Left lung (tissue), 4 donors: ENCODE measurements at regions not wholly inside any gene's neighbourhood (a gene's known extent, or its start where the extent isn't known, plus 50 kb on each side); places are given as distances from the start of the nearest gene placed in this dataset.

Experiments
- ATAC-seq: fragments of 200-7000 bp; cut with Tn5 transposase; one replicate; pipeline ENCODE4 v1.9.1; 2020; ENCODE audit warnings: moderate library complexity
- DNase-seq, 4 donors: peaks; one replicate each; pipeline ENCODE4 v3.0.0-alpha.2; 2013 to 2020
- H3K27ac ChIP-seq, 2 donors: fragments of 200-600 bp; sonication (generic) in 1 of 2; one replicate each; pipeline versions ENCODE4 v1.5.0 to v1.8.0; 2020 to 2021
- H3K27me3 ChIP-seq, 2 donors: fragments of 200-600 bp; sonication (generic) in 1 of 2; one replicate each; pipeline versions ENCODE4 v1.5.0 to v1.8.0; 2020 to 2021
- H3K36me3 ChIP-seq, 2 donors: fragments of 200-600 bp; sonication (generic) in 1 of 2; one replicate each; pipeline versions ENCODE4 v1.5.0 to v1.8.0; 2020 to 2021
- H3K4me1 ChIP-seq, 2 donors: fragments of 200-600 bp; one replicate each; pipeline ENCODE4 v1.8.0; 2021
- H3K4me3 ChIP-seq, 2 donors: fragments of 200-600 bp; sonication (generic) in 1 of 2; one replicate each; pipeline versions ENCODE4 v1.5.0 to v1.8.0; 2020 to 2021; ENCODE audit warnings: mild to moderate bottlenecking in 1 of 2
- H3K9me3 ChIP-seq, 2 donors: fragments of 200-600 bp; sonication (generic) in 1 of 2; one replicate each; pipeline versions ENCODE4 v1.5.0 to v1.8.0; 2020 to 2021
- intact Hi-C, 2 donors: fragments of 100-400 bp; cut with DNase I; formaldehyde crosslinking; loops; one replicate each; pipeline versions ENCODE4 v1.11.2 to v1.14.2; 2022
- TF ChIP-seq, protein P1 (sequence below), 2 donors: fragments of 200-600 bp; sonication (generic) in 1 of 2; IDR thresholded peaks; one replicate each; pipeline versions ENCODE4 v1.5.0 to v1.8.0; 2021; ENCODE audit warnings: antibody characterized with exemption in 2 of 2
- donor health status: DM: no; HTN: yes; CAD: no.
- donor health status: DM: no; HTN: no; CAD: no.

DNA sequence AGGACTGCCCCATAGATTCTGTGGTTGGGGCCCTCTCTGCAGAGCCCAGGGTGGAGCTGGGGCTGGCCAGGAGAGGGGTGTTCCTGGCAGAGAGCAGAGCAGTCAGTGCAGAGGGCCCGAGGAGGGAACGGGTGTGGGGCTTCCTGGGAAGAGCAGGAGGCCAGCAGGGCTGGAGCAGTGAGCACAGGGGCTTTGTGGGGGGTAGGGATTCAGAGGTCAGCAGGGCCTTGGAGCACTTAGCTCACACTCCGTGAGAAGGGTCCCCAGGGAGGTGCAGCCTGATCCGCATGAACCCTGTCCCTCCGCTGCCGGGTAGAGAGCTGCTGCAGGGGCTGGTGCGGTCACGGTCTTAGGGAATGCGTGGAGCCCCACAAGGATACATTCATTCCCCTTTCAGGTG is 113.0 kb upstream of the CIBAR2 start:
- no peaks in the 10 kb centered on the region for H3K4me1 ChIP-seq
- TF ChIP-seq, protein P1, sequence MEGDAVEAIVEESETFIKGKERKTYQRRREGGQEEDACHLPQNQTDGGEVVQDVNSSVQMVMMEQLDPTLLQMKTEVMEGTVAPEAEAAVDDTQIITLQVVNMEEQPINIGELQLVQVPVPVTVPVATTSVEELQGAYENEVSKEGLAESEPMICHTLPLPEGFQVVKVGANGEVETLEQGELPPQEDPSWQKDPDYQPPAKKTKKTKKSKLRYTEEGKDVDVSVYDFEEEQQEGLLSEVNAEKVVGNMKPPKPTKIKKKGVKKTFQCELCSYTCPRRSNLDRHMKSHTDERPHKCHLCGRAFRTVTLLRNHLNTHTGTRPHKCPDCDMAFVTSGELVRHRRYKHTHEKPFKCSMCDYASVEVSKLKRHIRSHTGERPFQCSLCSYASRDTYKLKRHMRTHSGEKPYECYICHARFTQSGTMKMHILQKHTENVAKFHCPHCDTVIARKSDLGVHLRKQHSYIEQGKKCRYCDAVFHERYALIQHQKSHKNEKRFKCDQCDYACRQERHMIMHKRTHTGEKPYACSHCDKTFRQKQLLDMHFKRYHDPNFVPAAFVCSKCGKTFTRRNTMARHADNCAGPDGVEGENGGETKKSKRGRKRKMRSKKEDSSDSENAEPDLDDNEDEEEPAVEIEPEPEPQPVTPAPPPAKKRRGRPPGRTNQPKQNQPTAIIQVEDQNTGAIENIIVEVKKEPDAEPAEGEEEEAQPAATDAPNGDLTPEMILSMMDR (IDR thresholded peaks at IDR 0.05), result no peak
- no peak for ATAC-seq
- H3K9me3 ChIP-seq, result no peaks in the 10 kb centered on the region
- intact Hi-C loops, result no loop called here
- H3K4me3 ChIP-seq, result no peak overlapping the region
- H3K36me3 ChIP-seq, result no peaks in the 10 kb centered on the region
- no peak overlapping the region for H3K27ac ChIP-seq
- H3K27me3 ChIP-seq, result no peaks in the 10 kb centered on the region
- no peak for DNase-seq

DNA sequence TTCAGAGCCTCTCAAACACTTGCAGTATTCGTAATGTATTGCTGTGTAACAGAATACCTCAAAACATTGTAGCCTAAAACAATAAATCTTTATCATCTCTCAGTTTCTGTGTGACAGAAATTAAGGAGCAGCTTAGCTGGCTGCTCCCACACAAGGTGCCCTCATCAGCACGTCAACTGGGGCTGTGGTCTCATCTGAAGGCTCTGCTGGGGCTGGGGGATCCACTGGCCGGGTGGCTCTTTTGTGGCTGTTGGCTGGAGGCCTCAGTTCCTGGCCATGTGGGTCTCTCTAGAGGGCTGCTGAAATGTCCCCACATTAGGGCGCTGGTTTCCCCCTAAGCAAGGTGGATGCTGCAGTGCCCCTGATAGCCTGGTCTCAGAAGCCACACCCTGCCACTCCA is 113.4 kb upstream of the CIBAR2 start:
- DNase-seq (no peak), ATAC-seq (no peak)
- H3K27me3 ChIP-seq, result no peaks in the 10 kb centered on the region
- no peaks in the 10 kb centered on the region for H3K4me1 ChIP-seq
- H3K27ac ChIP-seq, result no peak overlapping the region
- intact Hi-C loops, result no loop called here
- TF ChIP-seq, protein P1 (IDR thresholded peaks at IDR 0.05), result no peak
- H3K9me3 ChIP-seq, result no peaks in the 10 kb centered on the region
- H3K4me3 ChIP-seq, result no peak overlapping the region
- no peaks in the 10 kb centered on the region for H3K36me3 ChIP-seq

DNA sequence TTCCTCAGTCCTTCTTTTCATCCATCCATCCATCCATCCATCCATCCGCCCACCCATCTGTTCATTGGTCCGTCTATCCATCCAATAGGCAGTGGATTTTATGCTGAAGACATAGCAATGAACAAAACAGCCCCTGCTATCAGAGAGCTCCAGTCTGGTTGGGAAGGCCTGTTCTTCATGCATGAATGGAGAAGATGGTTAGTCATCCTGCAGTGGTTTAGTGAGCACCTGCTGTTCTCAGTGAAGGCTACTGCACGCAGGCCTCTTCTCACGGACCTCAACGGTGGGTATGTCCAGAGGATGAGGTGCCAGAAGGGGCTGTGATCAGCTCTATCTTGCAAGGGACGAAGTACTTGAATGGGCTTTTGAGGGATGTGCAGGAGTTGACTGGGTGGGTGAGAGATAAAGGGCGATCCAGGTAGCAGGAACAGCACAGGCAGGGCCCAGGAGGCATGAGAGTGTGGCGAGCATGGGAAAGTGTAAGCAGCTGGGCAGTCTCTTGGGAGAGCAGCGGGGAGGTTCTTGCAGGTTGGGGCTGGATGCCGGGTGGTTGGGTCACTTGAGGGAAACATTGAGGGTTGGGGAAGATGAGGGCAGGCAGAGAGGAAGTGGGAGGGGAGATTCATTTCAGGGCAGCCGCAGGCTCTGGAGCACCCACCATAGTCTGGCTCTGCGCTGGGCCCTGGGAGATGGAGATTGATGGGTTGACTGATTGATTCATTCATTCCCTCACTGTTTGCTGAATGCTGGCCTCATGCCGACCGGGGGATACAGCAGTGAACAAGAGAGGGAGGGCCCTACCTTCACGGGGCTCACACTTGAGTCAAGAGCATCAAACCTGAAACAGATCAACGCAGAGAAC is 115.0 kb upstream of the CIBAR2 start:
- no peaks in the 10 kb centered on the region for H3K9me3 ChIP-seq
- H3K4me3 ChIP-seq, result no peak overlapping the region
- TF ChIP-seq, protein P1 (IDR thresholded peaks at IDR 0.05), result no peak
- H3K27me3 ChIP-seq, result no peaks in the 10 kb centered on the region
- no peak overlapping the region for H3K27ac ChIP-seq
- no peaks in the 10 kb centered on the region for H3K4me1 ChIP-seq
- intact Hi-C loops, result no loop called here
- no peaks in the 10 kb centered on the region for H3K36me3 ChIP-seq
- no peak for DNase-seq
- no peak for ATAC-seq

DNA sequence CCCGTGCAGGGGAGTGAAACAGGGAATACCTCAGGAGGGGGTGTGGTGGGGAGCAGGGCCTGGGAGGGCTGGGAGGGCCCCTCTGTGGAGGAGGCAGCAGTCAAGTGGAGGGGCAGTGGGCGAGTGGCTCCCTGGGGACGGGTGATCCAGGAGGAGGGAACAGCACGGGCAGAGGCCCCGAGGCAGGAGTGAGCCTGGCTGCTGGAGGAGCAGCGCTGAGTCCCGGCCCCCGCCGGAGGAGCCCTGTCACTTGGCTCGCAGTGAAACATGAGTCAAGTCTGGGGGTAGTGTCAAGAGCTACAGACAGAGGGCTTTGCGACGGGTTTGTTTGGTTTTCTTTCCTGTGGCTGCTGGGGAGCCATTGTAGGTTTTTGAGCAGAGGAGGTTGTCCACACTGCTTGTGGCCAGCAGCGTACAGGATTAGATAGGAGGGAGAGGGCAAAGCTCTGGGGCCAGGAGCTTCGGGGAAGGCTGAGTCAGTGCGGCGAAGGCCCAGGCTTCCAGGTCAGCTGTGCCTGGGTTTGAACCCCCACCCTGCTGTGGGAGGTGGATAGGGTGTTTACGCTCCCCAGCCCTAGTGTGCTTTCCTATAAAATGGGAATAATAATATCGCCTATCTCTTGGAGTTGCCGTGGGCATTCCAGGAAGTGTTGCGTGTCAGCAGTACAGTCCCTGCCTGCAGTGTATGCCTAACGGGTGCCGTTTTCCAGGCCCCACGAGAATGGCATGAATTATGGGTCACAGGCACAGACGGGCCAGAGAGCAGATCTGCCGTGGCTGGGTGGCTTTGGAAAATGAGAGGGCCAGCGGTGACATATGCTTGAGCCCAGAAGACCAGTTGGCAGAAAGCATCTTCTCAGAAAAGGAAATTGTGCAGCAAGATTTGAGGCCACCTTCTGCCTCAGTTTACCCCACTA is 115.9 kb upstream of the CIBAR2 start:
- Histone ChIP-seq H3K36me3 (no peaks in the 10 kb centered on the region), H3K27ac (no peak overlapping the region), H3K9me3 (no peaks in the 10 kb centered on the region), H3K27me3 (no peaks in the 10 kb centered on the region), H3K4me1 (no peaks in the 10 kb centered on the region), H3K4me3 (no peak overlapping the region)
- peak; percentile 62 for ATAC-seq
- intact Hi-C loops, result no loop called here
- DNase-seq, result peak in 1 of 4 donors; percentile 57
- TF ChIP-seq, protein P1 (IDR thresholded peaks at IDR 0.05), result no peak

DNA sequence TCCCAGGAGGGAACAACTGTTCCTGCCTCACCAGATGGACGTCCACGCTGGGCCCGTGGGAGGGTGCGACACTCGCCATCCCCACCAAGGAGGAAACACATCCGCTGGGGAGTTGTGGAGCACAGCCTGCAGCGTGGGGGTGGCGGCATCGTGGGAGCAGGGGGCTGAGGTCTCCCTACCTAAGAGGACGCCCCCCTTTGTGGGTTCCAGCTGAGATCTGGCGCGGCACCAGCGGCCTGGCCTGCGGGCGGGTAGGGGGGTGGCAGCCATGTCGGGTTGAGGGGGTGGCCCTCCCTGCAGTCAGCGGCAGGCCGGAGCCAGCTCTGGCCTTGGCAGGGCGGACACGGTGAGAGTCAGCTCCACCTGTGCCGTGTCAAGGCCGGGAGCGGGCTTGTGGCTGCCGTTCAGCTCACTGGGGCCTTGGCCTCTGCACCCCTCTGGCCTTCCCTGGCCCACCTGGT is 116.7 kb upstream of the CIBAR2 start:
- Histone ChIP-seq H3K27me3 (peaks cover 0 to 5% of the 10 kb centered on the region in 2 donors), H3K4me1 (no peaks in the 10 kb centered on the region), H3K36me3 (no peaks in the 10 kb centered on the region), H3K27ac (no peak overlapping the region), H3K4me3 (no peak overlapping the region), H3K9me3 (no peaks in the 10 kb centered on the region)
- ATAC-seq (no peak), DNase-seq (no peak)
- TF ChIP-seq, protein P1 (IDR thresholded peaks at IDR 0.05), result no peak
- intact Hi-C loops, result no loop called here
